Nephron (organoid): ENCODE measurements at regions not wholly inside any gene's neighbourhood (a gene's known extent, or its start where the extent isn't known, plus 50 kb on each side); places are given as distances from the start of the nearest gene placed in this dataset.

Experiments
- H3K27ac Mint-ChIP-seq, 3 experiments: 2 replicates each; pipeline ENCODE4 v1.8.0; 2020; ENCODE audit warnings: mixed read lengths in 3 of 3, mild to moderate bottlenecking in 2 of 3, moderate library complexity in 1 of 3
- H3K27me3 Mint-ChIP-seq: 2 replicates; pipeline ENCODE4 v1.8.0; 2021; ENCODE audit warnings: low read depth, mild to moderate bottlenecking, moderate library complexity, mixed read lengths
- H3K36me3 Mint-ChIP-seq: 2 replicates; pipeline ENCODE4 v1.8.0; 2020; ENCODE audit warnings: low read depth, mixed read lengths
- H3K4me1 Mint-ChIP-seq: 2 replicates; pipeline ENCODE4 v1.8.0; 2020; ENCODE audit warnings: mixed read lengths
- H3K4me3 Mint-ChIP-seq, 3 experiments: 2 replicates each; pipeline ENCODE4 v1.8.0; 2020; ENCODE audit warnings: mild to moderate bottlenecking in 3 of 3, mixed read lengths in 3 of 3, moderate library complexity in 2 of 3
- H3K9me3 Mint-ChIP-seq: 2 replicates; pipeline ENCODE4 v1.8.0; 2020; ENCODE audit warnings: mixed read lengths
- CTCF ChIP-seq, 3 experiments: fragments of 200-600 bp; sonication (generic); IDR thresholded peaks; one replicate each; pipeline ENCODE4 v1.5.0; 2021; ENCODE audit warnings: antibody characterized with exemption in 3 of 3; ENCODE audit not compliant: unreplicated experiment in 3 of 3

- Mint-ChIP-seq H3K27me3 (no peaks in the 10 kb centered on the region), H3K4me1 (peaks cover 70% of the 10 kb centered on the region)
Measured at GRCh38 chr3:73727854-73728253, 103.1 kb upstream of the PDZRN3 start.

DNA sequence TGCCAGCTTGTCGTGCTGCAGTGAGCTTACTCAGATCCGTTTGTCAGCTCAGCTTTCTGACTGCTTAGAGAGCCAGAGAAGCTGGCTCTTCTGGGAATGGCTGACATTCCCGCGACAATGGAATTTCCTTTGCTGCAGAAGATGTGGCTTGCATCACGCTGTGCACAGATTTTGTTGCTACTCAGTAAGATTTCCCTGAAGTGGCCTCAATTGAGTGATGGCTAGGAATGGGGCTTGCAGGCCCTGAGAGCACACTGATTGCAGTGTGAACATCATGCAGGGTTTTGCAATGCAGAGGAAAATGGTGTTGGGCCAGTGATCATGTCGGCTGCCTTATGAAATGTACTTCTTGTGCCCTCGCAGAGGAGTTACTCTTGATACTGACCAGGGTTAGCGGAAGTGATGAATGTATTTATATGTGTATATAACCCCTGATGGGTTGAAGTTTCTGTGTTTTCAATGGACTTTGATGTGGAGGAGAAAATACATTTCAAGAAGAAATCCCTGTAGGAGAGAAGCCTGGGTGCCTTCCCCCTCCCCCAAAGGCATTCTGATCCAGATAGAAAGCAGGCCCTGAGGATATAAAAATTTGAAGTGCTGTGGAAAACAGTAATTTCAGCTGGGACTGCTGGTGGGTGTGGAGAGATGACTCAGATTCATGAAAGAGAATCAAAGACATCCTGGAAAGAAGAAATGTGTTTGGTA, 102.5 kb upstream of the PDZRN3 start:
- no peak for TF ChIP-seq CTCF (IDR thresholded peaks at IDR 0.05; ENCODE audit: unreplicated experiment in 3 of 3)
- Mint-ChIP-seq H3K36me3 (no peaks in the 10 kb centered on the region), H3K9me3 (no peaks in the 10 kb centered on the region), H3K27me3 (no peaks in the 10 kb centered on the region), H3K27ac (peak overlapping the region; percentile 96 to 98 (median 97)), H3K4me1 (peaks cover 65% of the 10 kb centered on the region), H3K4me3 (peak overlapping the region in 1 of 3 experiments; percentile 7)

More at GRCh38 chr3:73727854-73728253, 103.1 kb upstream of the PDZRN3 start:
- Mint-ChIP-seq H3K9me3 (no peaks in the 10 kb centered on the region), H3K27ac (peak overlapping the region; percentile 96 to 98 (median 97)), H3K4me3 (no peak overlapping the region), H3K36me3 (no peaks in the 10 kb centered on the region)
- TF ChIP-seq CTCF (IDR thresholded peaks at IDR 0.05; ENCODE audit: unreplicated experiment in 3 of 3), result no peak

DNA sequence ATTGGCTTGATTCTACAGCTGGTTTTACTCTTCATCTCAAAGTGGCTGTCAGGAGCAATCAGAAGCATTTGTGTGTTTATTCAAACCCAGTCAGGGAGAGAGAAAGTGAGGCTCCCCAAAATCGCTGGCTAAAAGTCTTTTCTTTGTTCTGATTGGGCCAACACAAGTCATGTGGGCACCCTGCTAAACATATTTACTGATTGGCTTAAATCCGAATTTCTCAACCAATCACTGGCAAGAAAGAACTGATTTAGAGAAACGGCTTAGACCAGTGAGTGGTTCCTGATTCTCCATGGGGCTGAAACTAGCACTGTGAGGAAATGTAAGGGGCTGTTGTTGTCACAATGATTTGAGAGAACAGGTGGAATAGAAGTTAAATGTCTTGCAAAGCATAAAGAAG, 98.9 kb upstream of the PDZRN3 start:
- Mint-ChIP-seq H3K36me3 (no peaks in the 10 kb centered on the region), H3K27ac (no peak overlapping the region), H3K4me1 (peaks cover 54% of the 10 kb centered on the region), H3K4me3 (no peak overlapping the region), H3K27me3 (no peaks in the 10 kb centered on the region), H3K9me3 (no peaks in the 10 kb centered on the region)
- no peak for TF ChIP-seq CTCF (IDR thresholded peaks at IDR 0.05; ENCODE audit: unreplicated experiment in 3 of 3)

GRCh38 chr3:73719861-73720260, 95.1 kb upstream of the PDZRN3 start:
- peaks cover 23% of the 10 kb centered on the region for H3K4me1 Mint-ChIP-seq
- H3K4me3 Mint-ChIP-seq, result peak overlapping the region; percentile 2 to 12 (median 3)
- no peaks in the 10 kb centered on the region for H3K36me3 Mint-ChIP-seq
- no peak for TF ChIP-seq CTCF (IDR thresholded peaks at IDR 0.05; ENCODE audit: unreplicated experiment in 3 of 3)
- H3K27me3 Mint-ChIP-seq, result no peaks in the 10 kb centered on the region
- peak overlapping the region; percentile 87 to 91 (median 91) for H3K27ac Mint-ChIP-seq
- no peaks in the 10 kb centered on the region for H3K9me3 Mint-ChIP-seq

- Mint-ChIP-seq H3K27me3 (no peaks in the 10 kb centered on the region), H3K27ac (peak overlapping the region; percentile 87 to 91 (median 91))
- TF ChIP-seq CTCF (IDR thresholded peaks at IDR 0.05; ENCODE audit: unreplicated experiment in 3 of 3), result no peak
Measured at GRCh38 chr3:73719413-73719851, 94.7 kb upstream of the PDZRN3 start.

More at GRCh38 chr3:73719413-73719851, 94.7 kb upstream of the PDZRN3 start:
- Mint-ChIP-seq H3K36me3 (no peaks in the 10 kb centered on the region), H3K9me3 (no peaks in the 10 kb centered on the region), H3K4me1 (peaks cover 23% of the 10 kb centered on the region), H3K4me3 (peak overlapping the region in 2 of 3 experiments; percentile 3 to 12)
